Stimulated activated naive CD4-positive, alpha-beta T cell (primary cell): ENCODE measurements at regions not wholly inside any gene's neighbourhood (a gene's known extent, or its start where the extent isn't known, plus 50 kb on each side); places are given as distances from the start of the nearest gene placed in this dataset.

ENCODE experiments used
- DNase-seq, 6 experiments: peaks; one replicate each; lab custom pipeline; 2025; lab: John Stamatoyannopoulos, UW

DNA sequence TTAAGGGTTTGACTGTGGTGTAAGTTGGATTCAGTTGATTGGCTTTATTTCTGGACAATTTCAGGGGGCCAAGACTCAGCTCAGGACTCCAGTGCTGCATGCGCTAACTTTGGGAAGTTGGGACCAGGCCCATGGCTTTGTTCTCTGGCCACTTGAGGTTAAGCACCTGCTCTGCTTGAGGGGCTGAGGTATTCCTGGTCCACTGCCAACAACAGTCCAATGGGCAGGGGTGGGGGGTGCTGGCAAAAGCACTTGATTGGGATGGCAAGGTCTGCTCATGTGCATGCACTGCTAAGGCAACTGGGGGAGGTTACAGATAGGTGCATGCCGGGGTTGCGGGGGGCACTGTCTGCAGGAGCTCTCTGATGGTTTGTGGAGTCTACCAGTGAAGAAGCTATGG, 52.6 kb upstream of the ASB17 start:
- DNase-seq: no peak

DNA sequence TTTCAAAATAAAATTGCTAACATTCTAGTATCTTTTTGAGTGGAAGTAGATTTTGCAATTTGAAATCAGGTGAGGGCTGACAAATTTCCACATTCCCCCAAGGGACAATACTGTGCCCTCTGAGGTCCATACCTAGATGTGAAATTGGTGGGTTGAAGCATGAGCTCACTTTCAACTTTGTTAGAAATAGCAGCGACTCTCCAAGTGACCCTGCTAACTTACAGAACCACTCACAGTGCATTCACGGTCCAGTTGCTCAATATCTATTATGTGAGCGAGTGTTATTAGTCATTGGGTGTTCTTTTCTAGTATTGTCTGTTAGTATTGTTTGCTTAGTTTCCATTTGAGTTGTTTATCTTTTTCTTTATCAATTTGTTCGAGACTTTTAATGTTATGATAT, 53.6 kb upstream of the ASB17 start:
- DNase-seq: no peak

DNA sequence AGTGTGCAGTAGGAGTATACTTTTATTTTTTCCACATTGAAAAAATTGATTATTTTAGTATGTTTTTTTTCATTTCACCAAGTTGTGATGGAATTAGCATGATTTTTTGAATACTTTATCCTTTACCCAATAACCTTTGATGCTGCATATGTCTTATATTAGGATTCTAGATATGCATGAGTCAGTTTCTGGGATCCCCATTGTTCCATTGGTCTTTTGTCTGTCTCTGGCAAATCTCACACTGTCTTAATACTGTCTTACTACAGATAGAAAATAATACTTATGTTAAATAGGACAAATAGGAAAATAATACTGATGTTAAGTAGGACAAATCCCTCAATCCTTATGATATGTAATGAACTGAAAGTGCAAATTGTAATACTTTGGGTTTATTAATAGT, 54.3 kb upstream of the ASB17 start:
- DNase-seq: no peak

DNA sequence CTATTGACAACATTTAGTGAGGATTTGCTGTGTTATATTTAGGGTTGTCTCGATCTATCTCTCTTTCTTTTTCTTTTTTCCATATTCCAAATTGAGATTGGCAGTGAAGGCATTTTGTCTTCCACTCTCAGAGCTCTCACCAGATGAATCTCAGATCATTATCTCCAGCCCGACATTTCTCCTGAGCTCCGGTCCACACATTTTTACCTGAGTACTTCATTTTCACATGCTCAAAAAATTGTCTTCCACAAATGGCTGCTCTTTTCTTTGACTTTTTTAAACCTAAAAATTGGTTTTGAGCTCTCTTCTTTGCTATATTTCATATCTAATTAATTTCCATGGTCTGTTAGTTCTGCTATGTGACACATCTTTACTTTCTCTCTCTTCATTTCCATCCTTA, 56.9 kb upstream of the ASB17 start:
- no peak for DNase-seq

DNA sequence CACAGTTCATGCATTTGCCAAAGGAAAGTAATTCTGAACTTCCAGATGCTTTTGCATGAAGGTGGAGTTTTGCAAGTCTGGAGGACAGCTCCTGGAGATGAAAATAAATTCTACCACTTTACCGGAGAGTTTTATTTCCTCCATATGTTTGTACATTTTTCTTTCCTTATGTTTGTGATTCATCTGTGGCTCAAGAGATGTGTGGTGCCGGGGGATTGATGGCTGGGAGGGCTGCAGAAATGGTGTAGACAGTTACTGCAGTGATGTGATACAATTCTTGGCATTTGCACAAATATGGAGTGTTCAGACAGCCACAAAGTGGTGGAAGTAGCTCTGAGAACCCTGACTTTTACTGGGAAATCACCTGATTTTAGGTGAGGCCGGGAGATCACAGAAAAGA, 58.5 kb upstream of the ASB17 start:
- no peak for DNase-seq

DNA sequence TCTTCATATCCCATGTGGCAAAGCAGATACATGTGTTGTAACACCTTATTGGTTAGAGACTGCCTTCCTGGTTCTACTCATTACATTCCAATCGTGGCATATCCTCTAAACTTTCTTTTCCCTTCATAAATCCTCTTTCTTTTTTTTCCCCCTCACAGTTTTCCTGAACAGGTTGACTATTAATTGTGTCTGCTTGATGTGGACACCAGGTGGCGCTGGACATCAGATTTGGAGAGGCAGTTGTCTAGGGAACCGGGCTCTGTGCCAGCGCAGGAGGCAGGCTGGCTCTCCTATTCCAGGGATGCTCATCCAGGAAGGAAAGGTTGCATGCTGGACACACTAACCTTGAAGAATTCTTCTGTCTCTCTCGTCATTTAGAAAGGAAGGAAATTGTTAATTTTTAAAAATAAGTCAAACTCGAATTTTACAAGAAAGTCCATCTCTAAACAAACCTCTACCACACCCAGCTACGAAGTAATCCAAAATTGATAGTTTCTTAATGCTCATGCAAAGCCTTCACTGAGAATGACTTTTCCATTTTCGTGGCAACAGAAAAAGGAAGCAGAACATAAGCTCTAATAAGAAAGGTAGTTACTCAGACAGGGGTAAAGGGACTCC, 59.4 kb upstream of the ASB17 start:
- DNase-seq: peak; percentile 33 to 66 (median 52)

DNA sequence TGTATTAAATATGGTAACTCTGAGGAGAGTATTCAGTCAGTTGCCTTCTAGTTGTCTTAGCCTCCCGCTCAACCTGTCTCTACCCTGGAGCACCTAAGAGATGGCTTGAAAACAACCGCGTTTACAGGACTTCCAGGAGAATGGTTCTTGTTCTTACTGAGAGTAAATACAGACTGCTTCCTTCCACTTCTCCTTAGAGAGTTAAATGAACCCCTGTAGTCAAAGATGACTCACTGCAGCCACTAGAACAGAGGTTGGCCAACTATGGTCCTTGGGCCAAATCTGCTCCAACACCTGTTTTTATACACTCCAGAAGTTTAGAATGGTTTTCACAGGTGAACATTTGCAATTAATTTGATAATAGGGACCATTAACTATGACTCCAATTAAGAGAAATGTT, 60.1 kb upstream of the ASB17 start:
- no peak for DNase-seq

DNA sequence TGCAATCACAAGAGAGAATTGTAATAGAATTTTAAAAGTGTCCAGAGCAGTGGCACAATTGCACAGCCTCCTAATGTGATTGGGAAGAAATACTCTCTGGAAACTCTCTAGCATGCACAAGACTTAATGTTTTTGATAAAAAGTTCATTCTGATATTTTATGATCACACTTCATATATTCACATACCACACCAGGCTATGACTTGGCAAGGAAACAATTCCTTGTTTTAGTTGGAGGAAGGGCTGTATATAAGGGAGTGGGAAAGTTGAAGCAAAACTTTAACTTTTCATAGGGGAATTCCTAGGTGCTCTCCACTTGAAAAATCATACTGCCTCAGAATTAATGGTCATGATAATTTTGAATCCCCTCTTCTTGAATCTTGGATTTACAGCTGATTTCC, 61.5 kb upstream of the ASB17 start:
- no peak for DNase-seq

DNA sequence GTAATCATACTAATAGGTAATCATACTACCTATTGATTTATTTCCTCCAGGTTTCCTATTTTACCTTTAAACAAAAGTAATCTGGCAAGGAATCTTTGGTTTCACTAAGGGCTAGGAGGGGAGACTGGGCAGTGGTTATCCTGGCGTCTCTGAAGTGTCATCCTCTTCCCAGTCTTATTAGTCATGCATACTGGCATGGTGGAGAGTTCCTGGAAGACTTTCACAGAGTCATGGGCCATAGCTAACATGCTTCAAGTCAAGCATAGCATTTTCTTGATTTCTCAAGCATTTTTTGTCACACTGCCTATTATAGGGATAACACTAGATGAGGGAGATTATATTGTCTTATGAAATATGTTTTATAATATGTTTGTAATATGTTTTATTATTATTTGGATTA, 64.0 kb upstream of the ASB17 start:
- DNase-seq: no peak

DNA sequence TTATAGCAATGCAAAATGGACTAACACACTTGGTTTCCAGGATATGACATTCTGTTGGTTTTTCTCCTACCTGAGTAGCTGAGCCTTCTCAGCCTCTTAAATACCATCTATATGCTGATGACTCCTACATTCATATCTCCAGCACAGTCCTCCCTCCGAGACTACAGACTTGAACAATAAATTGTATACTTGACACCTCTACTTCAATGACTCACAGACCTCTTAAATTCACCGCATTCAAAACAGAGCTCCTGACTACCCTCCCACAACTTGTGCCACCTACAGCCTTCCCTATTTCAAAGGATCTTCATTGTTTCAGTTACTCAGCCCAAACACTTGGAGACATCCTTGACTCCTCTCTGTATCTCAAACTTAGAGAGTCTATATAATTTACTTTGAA, 66.8 kb upstream of the ASB17 start:
- DNase-seq: no peak

DNA sequence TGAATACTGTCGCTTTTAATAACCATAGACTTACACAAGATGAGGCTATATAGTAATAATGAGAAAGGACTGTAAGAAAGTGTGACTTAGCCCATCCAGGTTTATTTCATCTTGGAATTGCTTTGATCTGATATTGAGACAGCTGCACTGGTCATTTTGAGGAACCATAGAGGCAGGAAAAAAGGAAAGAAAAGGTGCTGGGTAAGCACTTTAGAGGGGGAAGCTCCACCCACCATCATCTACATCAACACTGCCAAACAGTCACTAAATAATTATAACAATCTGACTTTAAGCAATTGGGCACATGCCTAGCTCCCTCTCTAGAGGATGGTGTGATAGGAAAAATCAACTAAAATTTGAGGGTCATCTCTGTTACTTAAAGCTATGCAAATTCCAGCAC, 70.6 kb upstream of the ST6GALNAC3 start:
- no peak for DNase-seq

DNA sequence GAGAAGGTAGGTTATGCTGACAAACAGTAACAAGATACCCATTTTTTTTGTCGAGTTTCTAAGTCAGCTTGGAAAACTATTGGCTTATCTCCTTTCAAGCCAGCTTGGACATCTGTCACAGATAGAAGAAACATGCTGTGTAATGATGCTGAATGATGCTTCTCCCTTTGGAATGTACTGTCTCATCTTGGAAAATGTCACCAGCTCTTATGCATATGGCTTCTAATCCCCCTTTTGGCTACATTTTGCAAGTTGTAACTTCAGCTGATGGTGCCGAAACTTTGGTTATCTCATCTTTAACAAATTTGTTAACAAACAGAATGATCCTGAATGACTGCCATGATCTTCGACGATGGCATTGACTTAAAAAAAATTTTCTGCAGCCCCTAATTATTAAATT, 68.8 kb upstream of the ST6GALNAC3 start:
- no peak for DNase-seq

DNA sequence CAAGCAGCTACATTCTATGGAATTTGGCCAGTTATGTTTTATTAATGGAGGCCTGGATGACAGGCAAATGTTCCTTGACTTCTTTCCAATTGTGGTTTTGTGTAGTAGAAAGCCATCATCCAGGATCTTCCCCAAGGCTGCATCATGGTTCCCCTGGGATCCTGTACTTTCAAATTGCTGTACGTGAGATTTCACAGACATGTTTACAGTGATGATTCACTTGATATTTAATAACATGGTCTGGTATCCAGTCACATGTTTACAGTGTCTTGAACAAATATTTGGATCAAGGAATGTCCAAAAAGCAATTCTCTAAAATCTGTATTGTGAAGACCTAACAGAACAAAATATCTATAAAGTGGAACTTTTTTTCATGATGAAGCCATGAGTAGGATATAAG, 68.3 kb upstream of the ST6GALNAC3 start:
- no peak for DNase-seq

DNA sequence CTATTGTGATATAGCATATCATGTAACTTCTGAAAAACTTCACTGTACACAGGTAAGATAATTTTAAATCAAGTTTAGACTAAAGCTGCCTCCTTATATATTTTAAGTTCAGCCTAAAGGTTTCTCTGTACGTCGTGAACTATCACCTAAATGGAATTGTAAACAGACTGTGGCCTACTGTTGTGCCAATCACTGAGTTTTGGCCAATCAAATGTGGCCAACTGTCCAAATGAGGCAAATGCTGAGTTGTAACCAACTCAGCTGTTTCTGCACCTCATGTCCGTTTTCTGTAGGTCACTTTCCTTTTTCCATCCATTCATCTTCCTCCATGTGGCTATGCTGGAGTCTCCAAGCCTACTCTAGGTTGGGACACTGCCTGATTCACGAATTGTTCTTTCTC, 63.7 kb upstream of the ST6GALNAC3 start:
- no peak for DNase-seq

DNA sequence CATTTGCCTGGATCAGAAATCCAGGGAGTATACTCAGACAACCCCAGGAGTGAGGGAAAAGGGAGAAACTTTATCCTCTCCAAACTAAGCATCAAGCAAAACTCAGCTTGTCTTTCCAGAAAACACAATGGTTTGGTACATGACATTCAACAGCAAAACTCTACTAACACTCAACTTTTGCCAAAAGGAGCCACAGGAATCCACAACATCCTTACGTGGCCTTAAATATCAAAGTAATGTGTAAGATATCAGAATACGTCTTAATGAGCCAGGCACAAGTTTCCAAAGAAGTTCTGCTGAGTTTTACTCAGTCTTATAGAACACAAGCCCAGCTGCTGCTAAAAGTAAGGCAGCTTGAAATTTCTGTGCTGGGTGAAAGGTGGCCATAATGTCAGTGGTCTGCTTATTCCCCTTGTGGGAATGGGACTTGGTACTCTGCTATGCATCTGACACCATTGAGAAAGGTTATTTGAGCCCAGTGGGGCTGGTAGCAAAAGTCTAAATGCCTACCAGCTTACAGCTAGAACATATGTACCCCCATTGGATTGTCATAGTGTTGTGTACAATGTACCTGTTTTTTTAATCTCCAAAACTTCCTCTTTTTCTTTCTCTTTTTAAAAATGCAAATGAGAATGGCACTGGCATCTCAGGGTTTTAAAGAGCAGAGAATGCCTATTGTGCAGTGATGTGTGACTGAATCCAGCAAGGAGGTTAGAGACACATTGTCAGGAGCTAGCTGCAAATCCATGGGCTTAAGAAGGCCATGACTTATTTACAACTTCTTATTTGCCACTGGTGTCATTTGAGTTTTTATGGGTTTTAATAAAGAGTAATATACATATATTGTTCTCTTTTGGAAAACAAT, 62.0 kb upstream of the ST6GALNAC3 start:
- DNase-seq: no peak

DNA sequence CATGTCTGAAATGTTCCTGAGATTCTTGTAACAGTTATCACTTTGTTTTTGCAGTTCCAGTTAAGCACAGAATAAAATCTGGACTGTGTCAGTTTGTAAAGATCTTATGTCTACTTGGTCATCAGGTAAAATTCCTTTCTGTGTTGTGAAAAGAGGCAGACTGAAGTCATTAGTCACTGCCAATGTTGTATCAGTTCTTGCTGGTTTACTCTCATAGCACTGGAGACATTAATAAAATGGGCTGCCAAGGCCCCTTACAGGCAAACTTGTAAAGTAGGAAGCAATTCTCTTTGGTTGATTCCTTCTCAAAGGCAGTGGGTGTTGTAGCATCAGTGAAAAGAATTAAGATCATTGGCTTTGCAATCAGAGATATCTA, 61.4 kb upstream of the ST6GALNAC3 start:
- no peak for DNase-seq

DNA sequence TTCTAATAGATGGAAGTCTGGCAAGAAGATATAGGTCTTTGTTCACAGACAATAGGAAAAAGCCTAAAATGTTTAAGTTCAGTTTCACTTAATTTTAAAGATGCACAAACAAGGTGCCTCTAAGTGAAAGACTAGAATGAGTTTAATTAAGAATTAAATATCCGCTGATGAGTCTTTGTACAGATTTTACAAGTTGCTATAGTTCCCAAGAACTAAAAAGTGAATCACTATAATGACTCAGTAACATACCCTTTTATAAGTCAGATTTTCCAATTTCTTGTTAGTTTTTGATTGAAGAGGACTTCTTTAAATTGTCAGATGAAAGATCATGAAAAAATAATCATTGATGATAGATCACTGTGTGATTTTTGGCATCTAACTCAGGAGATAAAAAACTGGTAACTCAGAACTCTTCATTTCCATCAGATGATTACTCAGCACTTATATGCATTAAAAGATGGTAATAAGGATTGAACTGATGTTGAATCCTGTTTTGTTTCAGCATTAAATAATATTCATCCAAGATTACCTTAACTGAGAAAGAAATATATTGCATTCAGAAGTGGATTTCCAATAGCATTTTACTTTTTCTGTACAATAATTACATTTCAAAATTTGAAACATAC, 59.0 kb upstream of the ST6GALNAC3 start:
- no peak for DNase-seq

DNA sequence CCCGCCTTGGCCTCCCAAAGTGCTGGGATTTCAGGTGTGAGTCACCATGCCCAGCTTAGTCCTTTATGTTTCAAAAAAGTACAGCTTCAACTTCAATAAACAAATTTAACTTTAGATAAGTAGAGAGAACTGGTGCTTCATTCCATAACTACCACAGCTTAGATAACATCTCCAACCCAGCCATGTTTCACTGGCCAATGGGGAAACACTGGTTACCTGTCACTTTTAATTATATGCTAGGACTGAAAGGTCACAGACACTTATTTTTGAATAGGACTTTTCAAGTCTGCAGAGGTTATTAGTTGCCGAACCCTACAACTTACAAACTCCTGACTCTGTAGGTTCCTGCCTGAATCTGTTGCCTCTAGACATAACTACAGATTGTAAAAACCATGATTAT, 56.5 kb upstream of the ST6GALNAC3 start:
- no peak for DNase-seq

DNA sequence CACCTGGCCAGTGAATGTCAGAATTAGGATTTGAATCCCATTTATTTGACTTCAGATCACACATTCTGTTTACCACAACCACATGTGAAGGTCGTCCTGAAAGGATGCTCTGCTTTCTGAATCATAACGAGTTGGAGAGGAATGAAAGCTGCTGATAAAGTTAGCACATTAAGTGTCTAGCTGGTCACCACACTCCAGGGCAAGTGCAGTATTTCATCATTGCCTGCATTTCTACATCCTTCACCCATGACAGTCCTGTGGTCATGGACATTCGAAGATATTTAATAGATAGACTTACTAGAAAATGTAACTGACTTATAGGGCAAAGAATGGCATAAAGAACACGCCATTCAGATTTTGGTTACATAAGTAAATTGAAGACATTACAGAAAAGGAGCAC, 52.7 kb upstream of the ST6GALNAC3 start:
- no peak for DNase-seq

DNA sequence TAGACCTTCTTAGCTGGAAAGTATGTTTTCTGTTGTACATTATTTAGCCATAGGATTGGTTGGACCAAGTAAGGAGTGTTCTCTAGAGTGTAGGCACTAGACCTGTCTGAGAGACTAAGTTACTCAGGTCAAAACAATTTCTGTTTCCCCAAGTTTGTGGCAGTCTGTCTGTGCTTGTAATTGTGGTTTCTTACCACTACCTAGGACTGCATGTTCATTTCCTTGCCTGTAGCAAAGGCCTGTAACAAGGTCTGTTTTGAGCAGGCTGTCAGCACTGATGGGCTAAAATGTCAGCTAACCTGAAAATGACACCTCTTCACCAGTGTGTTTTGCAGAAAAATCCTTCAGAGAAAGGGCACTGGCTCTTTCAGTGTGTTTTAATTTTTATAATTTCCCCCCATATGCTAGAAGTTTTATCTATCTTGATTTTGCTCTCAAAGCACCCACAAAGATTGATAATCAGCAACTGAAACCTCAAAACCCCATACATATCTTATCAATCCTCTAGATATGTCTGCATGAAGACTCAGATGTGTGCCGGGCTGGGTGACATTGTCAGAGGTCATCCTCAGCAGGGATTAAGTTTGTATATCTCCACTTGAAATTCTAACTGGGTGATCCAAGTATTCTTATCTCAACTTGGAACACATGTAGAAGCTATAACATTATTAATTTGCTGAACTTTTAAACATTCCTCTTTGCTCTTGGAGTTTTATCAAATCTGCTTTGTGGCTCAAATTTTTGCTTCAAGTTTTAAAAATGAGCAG, 50.7 kb upstream of the ST6GALNAC3 start:
- peak in 2 of 6 experiments; percentile 16 to 20 for DNase-seq
